Endothelial cell of umbilical vein (primary cell): ENCODE measurements at regions not wholly inside any gene's neighbourhood (a gene's known extent, or its start where the extent isn't known, plus 50 kb on each side); places are given as distances from the start of the nearest gene placed in this dataset.

ENCODE experiments used
- BruUV-seq: library from RNA; stranded (reverse); fragments of 400-500 nt; replicated peaks from 2 replicates; lab custom pipeline; 2021; lab: Mats Ljungman, UMichigan
- CTCF ChIA-PET: fragments of 300-600, 350-600 bp; sonication (Branson Sonifier 250); formaldehyde crosslinking; loops from one replicate; lab custom pipeline; 2021; ENCODE audit warnings: antibody characterized with exemption, inconsistent platforms; lab: Charles Lee
- POLR2A ChIA-PET: fragments of 300-600, 350-600 bp; sonication (Branson Sonifier 250); formaldehyde crosslinking; loops from one replicate; lab custom pipeline; 2021; ENCODE audit warnings: antibody characterized with exemption, inconsistent platforms; lab: Charles Lee
- DNase-seq: peaks from one replicate; pipeline ENCODE4 v3.0.0-alpha.2; 2011; ENCODE audit warnings: low read depth, low spot score
- FAIRE-seq: peaks from 2 replicates; lab custom pipeline; 2011; peaks lifted over from hg19 to GRCh38; lab: Jason Lieb, UNC
- H2AFZ ChIP-seq: 2 replicates; pipeline ENCODE4 v1.6.0; 2012; ENCODE audit warnings: low read depth, low read length, control low read depth, inconsistent platforms
- H3K27ac ChIP-seq: 2 replicates; pipeline ENCODE4 v1.5.1; 2011; ENCODE audit warnings: low read depth, mild to moderate bottlenecking, control low read depth, low read length, moderate library complexity; ENCODE audit not compliant: insufficient read depth
- H3K27me3 ChIP-seq, 2 experiments: 2 replicates each; pipeline versions ENCODE4 v1.6.0 to v1.6.1; 2011; ENCODE audit warnings: low read length in 2 of 2, mixed read lengths in 1 of 2; ENCODE audit not compliant: control insufficient read depth in 2 of 2, insufficient read depth in 2 of 2
- H3K36me3 ChIP-seq, 2 experiments: 2 replicates in 1 of 2; 3 replicates in 1 of 2; pipeline ENCODE4 v1.5.1; 2011; ENCODE audit warnings: low read length in 2 of 2, mild to moderate bottlenecking in 1 of 2, moderate library complexity in 1 of 2; ENCODE audit not compliant: control insufficient read depth in 2 of 2, insufficient read depth in 2 of 2; ENCODE audit errors: extremely low read depth in 1 of 2
- H3K4me1 ChIP-seq: 3 replicates; pipeline ENCODE4 v1.5.1; 2011; ENCODE audit warnings: mild to moderate bottlenecking, low read length; ENCODE audit not compliant: control insufficient read depth, insufficient read depth; ENCODE audit errors: extremely low read depth
- H3K4me2 ChIP-seq: 2 replicates; pipeline ENCODE4 v1.6.1; 2011; ENCODE audit warnings: low read length, control low read depth, mixed read lengths; ENCODE audit not compliant: insufficient read depth
- H3K4me3 ChIP-seq, 3 experiments: fragments of 200-600 bp in 1 of 3; sonication (generic), shearing (Covaris generic) in 1 of 3; replicated peaks in 1 of 3; 2 replicates each; pipeline ENCODE4 v1.5.1; 2011 to 2016; ENCODE audit warnings: control low read depth in 3 of 3, low read length in 3 of 3, mild to moderate bottlenecking in 2 of 3, inconsistent platforms in 1 of 3, low read depth in 1 of 3, moderate library complexity in 1 of 3; ENCODE audit not compliant: insufficient read depth in 1 of 3
- H3K79me2 ChIP-seq: 2 replicates; pipeline ENCODE4 v1.6.0; 2012; ENCODE audit warnings: low read length, inconsistent platforms; ENCODE audit not compliant: control insufficient read depth, insufficient read depth
- H3K9ac ChIP-seq: replicated peaks from 2 replicates; pipeline ENCODE3; 2011; ENCODE audit warnings: low read length, control low read depth; ENCODE audit not compliant: insufficient read depth; ENCODE audit errors: extremely low read depth
- H3K9me1 ChIP-seq: replicated peaks from 3 replicates; pipeline ENCODE4 v1.6.0; 2011; ENCODE audit warnings: mild to moderate bottlenecking, low read length; ENCODE audit not compliant: control insufficient read depth, insufficient read depth; ENCODE audit errors: extremely low read depth
- H3K9me3 ChIP-seq: replicated peaks from 2 replicates; pipeline ENCODE4 v1.5.1; 2012; ENCODE audit warnings: low read length, inconsistent platforms; ENCODE audit not compliant: control insufficient read depth, insufficient read depth
- H4K20me1 ChIP-seq: replicated peaks from 2 replicates; pipeline ENCODE3; 2011; ENCODE audit warnings: mild to moderate bottlenecking, low read length; ENCODE audit not compliant: control insufficient read depth, insufficient read depth; ENCODE audit errors: extremely low read depth
- CTCF ChIP-seq, 2 donors: IDR thresholded peaks; 1 replicate in 1 of 2; 2 replicates in 1 of 2; pipeline ENCODE4 v1.5.1; 2011; ENCODE audit warnings: low read length in 2 of 2, mild to moderate bottlenecking in 2 of 2, moderate library complexity in 2 of 2, control low read depth in 1 of 2, inconsistent platforms in 1 of 2, low read depth in 1 of 2; ENCODE audit not compliant: insufficient read depth in 1 of 2; ENCODE audit errors: extremely low read depth in 1 of 2
- FOS ChIP-seq: IDR thresholded peaks from 2 replicates; pipeline ENCODE4 v1.6.1; 2011; ENCODE audit warnings: mild to moderate bottlenecking, low read length, moderate library complexity, borderline replicate concordance; ENCODE audit not compliant: insufficient read depth
- GATA2 ChIP-seq: IDR thresholded peaks from 2 replicates; pipeline ENCODE4 v1.7.0; 2011; ENCODE audit warnings: low read depth, mild to moderate bottlenecking, moderate library complexity, mixed read lengths, low read length; ENCODE audit not compliant: insufficient read length, insufficient read depth
- JUN ChIP-seq: IDR thresholded peaks from 2 replicates; pipeline ENCODE4 v1.6.1; 2011; ENCODE audit warnings: borderline replicate concordance, low read depth; ENCODE audit not compliant: insufficient read length, insufficient read depth
- MAX ChIP-seq: IDR thresholded peaks from 2 replicates; pipeline ENCODE4 v1.6.1; 2011; ENCODE audit not compliant: insufficient read depth, insufficient read length
- MYC ChIP-seq: IDR thresholded peaks from one replicate; pipeline ENCODE4 v1.6.1; 2011; ENCODE audit warnings: mild to moderate bottlenecking, low read depth, low read length
- POLR2A ChIP-seq: IDR thresholded peaks from 2 replicates; pipeline ENCODE4 v1.6.1; 2012; ENCODE audit warnings: low read depth, mild to moderate bottlenecking, control low read depth, low read length
- dilution Hi-C: fragments of 300-500 bp; cut with MboI; formaldehyde crosslinking; loops from one replicate; pipeline ENCODE4 v1.15.0; 2019; ENCODE audit warnings: low sequenced_read_pairs; ENCODE audit not compliant: extremely low pct_ligation_motif_present
- intact Hi-C: fragments of 100-400 bp; cut with micrococcal nuclease; formaldehyde crosslinking; loops from one replicate; pipeline ENCODE4 v1.10.0; 2022

- FAIRE-seq, result no peak
Measured at GRCh38 chr7:15950299-15950698, 263.8 kb upstream of the MEOX2 start.

More at GRCh38 chr7:15950299-15950698, 263.8 kb upstream of the MEOX2 start:
- intact Hi-C loops (no loop called here), dilution Hi-C loops (no loop called here)
- H3K36me3 ChIP-seq, result no peaks in the 10 kb centered on the region
- H3K4me3 ChIP-seq, result no peak overlapping the region
- no peaks in the 10 kb centered on the region for H3K9me3 ChIP-seq
- H2AFZ ChIP-seq, result no peak overlapping the region
- no peaks in the 10 kb centered on the region for H3K9me1 ChIP-seq
- H3K9ac ChIP-seq, result no peak overlapping the region
- no peaks in the 10 kb centered on the region for H3K79me2 ChIP-seq
- no peaks in the 10 kb centered on the region for H4K20me1 ChIP-seq
- BruUV-seq, result no TSS peak
- H3K4me1 ChIP-seq, result no peaks in the 10 kb centered on the region
- POLR2A ChIA-PET, result no interaction called here
- TF ChIP-seq JUN, result no peak
- TF ChIP-seq MYC, result no peak
- TF ChIP-seq GATA2, result no peak
- TF ChIP-seq FOS, result no peak
- no peak for TF ChIP-seq CTCF (IDR thresholded peaks at IDR 0.05; ENCODE audit: extremely low read depth in 1 of 2, insufficient read depth in 1 of 2, low read depth in 1 of 2, low read length in 2 of 2)
- no peak for TF ChIP-seq POLR2A
- TF ChIP-seq MAX, result no peak
- H3K27ac ChIP-seq, result no peak overlapping the region
- CTCF ChIA-PET, result no interaction called here
- H3K27me3 ChIP-seq, result no peaks in the 10 kb centered on the region
- no peak overlapping the region for H3K4me2 ChIP-seq
- no peak for DNase-seq
